ENCODE measurements at regions not wholly inside any gene's neighbourhood (a gene's known extent, or its start where the extent isn't known, plus 50 kb on each side); places are given as distances from the start of the nearest gene placed in this dataset.

- TF ChIP-seq, protein P1, sequence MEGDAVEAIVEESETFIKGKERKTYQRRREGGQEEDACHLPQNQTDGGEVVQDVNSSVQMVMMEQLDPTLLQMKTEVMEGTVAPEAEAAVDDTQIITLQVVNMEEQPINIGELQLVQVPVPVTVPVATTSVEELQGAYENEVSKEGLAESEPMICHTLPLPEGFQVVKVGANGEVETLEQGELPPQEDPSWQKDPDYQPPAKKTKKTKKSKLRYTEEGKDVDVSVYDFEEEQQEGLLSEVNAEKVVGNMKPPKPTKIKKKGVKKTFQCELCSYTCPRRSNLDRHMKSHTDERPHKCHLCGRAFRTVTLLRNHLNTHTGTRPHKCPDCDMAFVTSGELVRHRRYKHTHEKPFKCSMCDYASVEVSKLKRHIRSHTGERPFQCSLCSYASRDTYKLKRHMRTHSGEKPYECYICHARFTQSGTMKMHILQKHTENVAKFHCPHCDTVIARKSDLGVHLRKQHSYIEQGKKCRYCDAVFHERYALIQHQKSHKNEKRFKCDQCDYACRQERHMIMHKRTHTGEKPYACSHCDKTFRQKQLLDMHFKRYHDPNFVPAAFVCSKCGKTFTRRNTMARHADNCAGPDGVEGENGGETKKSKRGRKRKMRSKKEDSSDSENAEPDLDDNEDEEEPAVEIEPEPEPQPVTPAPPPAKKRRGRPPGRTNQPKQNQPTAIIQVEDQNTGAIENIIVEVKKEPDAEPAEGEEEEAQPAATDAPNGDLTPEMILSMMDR (conservative IDR thresholded peaks at IDR 0.05; ENCODE audit: low read depth, low read length), result no peak
- no peak for DNase-seq (ENCODE audit: low read depth)
These were observed 188.5 kb upstream of the TMEM132C start for GRCh38 chr12:128078301-128078971.

DNA sequence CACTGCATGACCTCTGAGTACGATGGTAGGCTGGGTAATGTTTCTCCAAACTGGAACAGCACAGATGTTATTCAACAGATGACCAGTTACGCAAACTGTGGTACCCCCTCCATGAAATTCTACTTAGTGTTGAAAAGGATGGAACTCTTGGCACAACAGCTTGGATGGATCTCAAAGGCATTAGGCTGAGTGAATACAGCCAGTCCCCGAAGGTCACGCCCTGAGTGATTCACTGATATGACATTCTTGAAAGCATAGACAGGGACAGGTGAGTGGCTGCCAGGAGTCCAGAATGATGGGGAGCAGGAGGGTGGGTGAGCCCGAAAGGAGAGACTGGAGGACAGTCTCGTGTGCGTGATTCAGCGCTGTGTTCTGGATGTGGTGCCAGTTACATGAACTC lies 187.5 kb upstream of the TMEM132C start:
- H3K4me3 ChIP-seq (ENCODE audit: low read depth, low read length), result no peak overlapping the region
- DNase-seq (ENCODE audit: low read depth), result no peak
- TF ChIP-seq, protein P1 (conservative IDR thresholded peaks at IDR 0.05; ENCODE audit: low read depth, low read length), result no peak

More at GRCh38 chr12:128078301-128078971, 188.5 kb upstream of the TMEM132C start:
- no peak overlapping the region for H3K4me3 ChIP-seq (ENCODE audit: low read depth, low read length)

DNA sequence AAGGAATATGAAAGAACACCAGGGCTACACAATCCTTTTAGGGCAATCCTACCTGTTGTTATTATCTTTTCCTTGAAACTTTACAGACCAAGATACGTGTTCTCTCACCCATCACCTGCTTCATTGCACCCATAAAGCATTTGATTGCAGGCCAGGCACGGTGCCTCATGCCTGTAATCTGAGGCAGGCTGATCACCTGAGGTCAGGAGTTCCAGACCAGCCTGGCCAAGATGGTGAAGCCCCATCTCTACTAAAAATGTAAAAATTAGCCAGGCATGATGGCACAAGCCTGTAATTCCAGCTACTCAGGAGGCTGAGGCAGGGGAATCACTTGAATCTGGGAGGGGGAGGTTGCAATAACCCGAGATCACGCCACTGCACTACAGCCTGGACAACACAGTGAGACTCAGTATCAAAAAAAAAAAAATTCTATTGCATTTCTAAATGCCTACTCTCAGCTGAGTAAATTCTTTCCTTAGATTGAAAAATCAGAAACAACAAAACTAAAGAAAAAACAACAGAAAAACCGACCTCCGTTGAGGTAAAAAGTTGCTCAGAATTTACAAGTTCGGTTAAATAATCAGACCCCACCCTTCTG lies 183.7 kb upstream of the TMEM132C start:
- TF ChIP-seq, protein P1 (conservative IDR thresholded peaks at IDR 0.05; ENCODE audit: low read depth, low read length), result no peak
- DNase-seq (ENCODE audit: low read depth), result no peak
- H3K4me3 ChIP-seq (ENCODE audit: low read depth, low read length), result no peak overlapping the region

- DNase-seq (ENCODE audit: low read depth), result no peak
- TF ChIP-seq, protein P1 (conservative IDR thresholded peaks at IDR 0.05; ENCODE audit: low read depth, low read length), result no peak
- H3K4me3 ChIP-seq (ENCODE audit: low read depth, low read length), result no peak overlapping the region
These were observed 178.0 kb upstream of the TMEM132C start for GRCh38 chr12:128088926-128089325.

DNA sequence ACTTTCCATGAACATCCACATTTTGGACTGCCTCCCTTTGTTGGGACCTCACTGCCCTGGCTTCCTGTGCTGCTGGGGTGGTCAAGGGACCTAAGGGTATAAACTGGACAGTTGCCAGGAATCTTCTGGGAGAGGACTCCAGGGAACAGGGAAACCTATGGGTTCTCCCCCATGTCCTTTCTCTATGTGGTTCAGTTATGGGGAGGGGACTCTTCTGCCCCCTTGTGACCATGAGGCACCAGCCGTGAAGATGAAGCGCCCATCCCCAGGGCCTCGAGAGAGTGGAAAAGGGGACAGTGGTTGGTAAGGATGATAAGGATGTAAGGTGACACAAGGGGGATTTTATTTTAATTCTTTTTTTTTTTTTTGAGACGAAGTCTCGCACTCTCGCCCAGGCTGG lies 177.0 kb upstream of the TMEM132C start:
- H3K4me3 ChIP-seq (ENCODE audit: low read depth, low read length), result no peak overlapping the region
- no peak for DNase-seq (ENCODE audit: low read depth)
- TF ChIP-seq, protein P1 (conservative IDR thresholded peaks at IDR 0.05; ENCODE audit: low read depth, low read length), result no peak

DNA sequence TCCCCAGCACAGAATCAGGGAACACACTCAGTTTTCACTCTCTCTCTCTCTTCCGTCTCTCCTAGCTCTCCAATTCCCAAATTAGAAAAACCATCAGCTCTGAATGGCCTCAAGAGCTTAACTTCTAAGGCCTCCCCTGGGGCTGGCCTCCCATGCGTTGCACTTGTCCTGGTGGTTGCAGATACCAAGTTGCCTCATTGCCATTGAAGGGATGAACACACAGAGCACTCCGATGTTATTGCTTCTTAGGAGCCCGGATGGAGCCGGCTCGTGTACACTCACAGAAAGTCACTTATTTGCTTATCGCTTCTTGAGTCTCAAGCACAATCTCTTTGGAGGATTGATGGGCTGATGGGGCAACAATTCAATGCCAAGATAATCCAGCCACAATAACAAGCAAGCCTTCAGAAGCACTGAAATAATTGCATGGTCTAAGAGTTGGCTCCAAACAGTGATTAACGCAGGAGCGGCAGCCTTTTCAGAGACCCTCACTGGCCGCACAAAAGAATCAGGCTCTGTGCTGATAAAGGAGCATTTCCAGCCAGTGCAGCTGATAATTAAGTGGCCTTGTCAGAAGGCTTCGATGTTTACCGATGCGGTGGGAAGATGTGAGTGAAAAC lies 175.8 kb upstream of the TMEM132C start:
- TF ChIP-seq, protein P1 (conservative IDR thresholded peaks at IDR 0.05; ENCODE audit: low read depth, low read length), result no peak
- H3K4me3 ChIP-seq (ENCODE audit: low read depth, low read length), result no peak overlapping the region
- DNase-seq (ENCODE audit: low read depth), result no peak
